ENCODE measurements at regions not wholly inside any gene's neighbourhood (a gene's known extent, or its start where the extent isn't known, plus 50 kb on each side); places are given as distances from the start of the nearest gene placed in this dataset.

GRCh38 chr10:130989670-130990232 lies 321.8 kb downstream of the TCERG1L start:
- intact Hi-C loops (cut with micrococcal nuclease) (no loop called here), in situ Hi-C loops (cut with MboI; ENCODE audit: low sequenced_read_pairs) (no loop called here), dilution Hi-C loops (cut with HindIII; ENCODE audit: low sequenced_read_pairs, unreplicated experiment) (no loop called here)
- POLR2A ChIA-PET (ENCODE audit: unreplicated experiment) = no interaction called here
- no peak overlapping the region for H4K8ac ChIP-seq (ENCODE audit: low read depth in 2 of 2, low read length in 2 of 2)
- H2BK20ac ChIP-seq (ENCODE audit: low read depth, low read length) = no peak overlapping the region
- WGBS, 2 experiments (ENCODE audit: extremely low coverage in 2 of 2, insufficient read length in 1 of 2) = 40% methylated on average over 1 of the region's 8 CpGs; no CpG with 5 or more reads in 1 of the 2 experiments
- H2AK5ac ChIP-seq (ENCODE audit: low read depth, low read length) = no peak overlapping the region
- H2BK15ac ChIP-seq (ENCODE audit: low read depth, low read length) = no peak overlapping the region
- no peak overlapping the region for H3K9ac ChIP-seq (ENCODE audit: low read depth, low read length)
- no peak overlapping the region for H3K4ac ChIP-seq (ENCODE audit: low read depth, low read length)
- peaks cover 45% of the 10 kb centered on the region for H3K9me3 ChIP-seq (ENCODE audit: control insufficient read depth, insufficient read depth, low read length)
- BruUV-seq (replicated peaks) = no TSS peak
- no peak for TF ChIP-seq RCOR1 (IDR thresholded peaks at IDR 0.05; ENCODE audit: insufficient replicate concordance, low read length)
- no peak for TF ChIP-seq POLR2A (IDR thresholded peaks at IDR 0.05; ENCODE audit: low read depth, low read length)
- no peak for TF ChIP-seq FOS (IDR thresholded peaks at IDR 0.05; ENCODE audit: low read depth, low read length)
- TF ChIP-seq MXI1 (IDR thresholded peaks at IDR 0.05; ENCODE audit: borderline replicate concordance, low read depth, low read length) = no peak
- no peak for TF ChIP-seq RAD21 (IDR thresholded peaks at IDR 0.05; ENCODE audit: low read length)
- no peak for TF ChIP-seq ELK1 (IDR thresholded peaks at IDR 0.05; ENCODE audit: borderline replicate concordance, low read depth, low read length)
- TF ChIP-seq MAFK (IDR thresholded peaks at IDR 0.05; ENCODE audit: low read depth, low read length) = no peak
- no peak for TF ChIP-seq NFE2L2 (IDR thresholded peaks at IDR 0.05; ENCODE audit: low read depth, low read length)
- TF ChIP-seq SMC3 (IDR thresholded peaks at IDR 0.05; ENCODE audit: low read depth, low read length) = no peak
- no peak for TF ChIP-seq CEBPB (IDR thresholded peaks at IDR 0.05; ENCODE audit: low read depth, low read length)
- no peak for TF ChIP-seq RFX5 (IDR thresholded peaks at IDR 0.05; ENCODE audit: low read depth, low read length)
- no peak for TF ChIP-seq CHD1 (IDR thresholded peaks at IDR 0.05; ENCODE audit: low read depth, low read length)
- no peak for TF ChIP-seq CTCF (conservative IDR thresholded peaks at IDR 0.05; ENCODE audit: low read depth, low read length)
- TF ChIP-seq MAZ (IDR thresholded peaks at IDR 0.05; ENCODE audit: borderline replicate concordance, low read depth, low read length) = no peak
- no peak for TF ChIP-seq BHLHE40 (IDR thresholded peaks at IDR 0.05; ENCODE audit: low read depth, low read length)
- TF ChIP-seq USF2 (IDR thresholded peaks at IDR 0.05; ENCODE audit: low read depth, low read length) = no peak
- no peak overlapping the region for H2AFZ ChIP-seq (replicated peaks; ENCODE audit: low read length, poor library complexity)
- no peak overlapping the region for H3K14ac ChIP-seq (replicated peaks; ENCODE audit: low read depth, low read length)
- DNase-seq (no peak), ATAC-seq (ENCODE audit: low read depth) (no peak)
- CTCF ChIA-PET = interaction anchor here (0.6 kb wide), 1 partner anchor 897 kb away, joined by 3 read pairs; no protein-coding TSS in a partner anchor
- H4K91ac ChIP-seq (ENCODE audit: insufficient read depth, low read depth, low read length) = no peak overlapping the region
- no peaks in the 10 kb centered on the region for H3K79me1 ChIP-seq (ENCODE audit: low read depth in 1 of 2, low read length in 2 of 2)
- no peak overlapping the region for H2AK9ac ChIP-seq (replicated peaks; ENCODE audit: low read depth, low read length, poor library complexity)
- no peak overlapping the region for H4K5ac ChIP-seq (ENCODE audit: low read depth, low read length)
- H3K4me2 ChIP-seq (ENCODE audit: low read depth, low read length) = no peak overlapping the region
- H2BK120ac ChIP-seq (ENCODE audit: low read depth, low read length) = no peak overlapping the region
- no peak overlapping the region for H3K18ac ChIP-seq (ENCODE audit: low read depth, low read length)
- H4K20me1 ChIP-seq (ENCODE audit: insufficient read depth, low read length) = no peaks in the 10 kb centered on the region
- H3K27ac ChIP-seq (ENCODE audit: insufficient read depth, low read length) = no peak overlapping the region
- H3K27me3 ChIP-seq (ENCODE audit: control insufficient read depth, insufficient read depth, low read length) = no peaks in the 10 kb centered on the region
- no peak overlapping the region for H3K23ac ChIP-seq (ENCODE audit: low read depth, low read length)
- no peaks in the 10 kb centered on the region for H3K36me3 ChIP-seq (ENCODE audit: control insufficient read depth, insufficient read depth, low read length)
- no peak overlapping the region for H3K4me3 ChIP-seq (ENCODE audit: insufficient read depth, low read depth, low read length)
- H2BK5ac ChIP-seq (ENCODE audit: low read depth, low read length, poor library complexity, severe bottlenecking) = no peak overlapping the region
- no peak overlapping the region for H3K56ac ChIP-seq (ENCODE audit: extremely low read depth, insufficient read depth, low read length)
- no peaks in the 10 kb centered on the region for H3K4me1 ChIP-seq (ENCODE audit: control insufficient read depth, insufficient read depth, low read length)
- no peaks in the 10 kb centered on the region for H3K9me1 ChIP-seq (ENCODE audit: insufficient read depth, low read length)
